Heart right ventricle (tissue), 16 donors: ENCODE measurements at regions not wholly inside any gene's neighbourhood (a gene's known extent, or its start where the extent isn't known, plus 50 kb on each side); places are given as distances from the start of the nearest gene placed in this dataset.
"Not testable (repeated sequence)": the region's sequence is repeated elsewhere in the genome, so short reads cannot be mapped to it uniquely, and the experiment has no call there.

Source experiments
- ATAC-seq, 8 donors: fragments of 200-7000 bp; cut with Tn5 transposase; one replicate each; pipeline ENCODE4 v1.9.1; 2020; ENCODE audit warnings: mild to moderate bottlenecking in 8 of 8, moderate library complexity in 8 of 8, moderate number of reproducible peaks in 1 of 8
- DNase-seq, 2 donors: peaks; one replicate each; pipeline ENCODE4 v3.0.0-alpha.2; 2020
- H3K27ac ChIP-seq, 10 donors: fragments of 200-600 bp; sonication (generic) in 2 of 10; one replicate each; pipeline versions ENCODE4 v1.5.0 to v1.8.0; 2020 to 2022; ENCODE audit warnings: mild to moderate bottlenecking in 3 of 10
- H3K27me3 ChIP-seq, 7 donors: fragments of 200-600 bp; one replicate each; pipeline ENCODE4 v1.8.0; 2021 to 2022; ENCODE audit warnings: mild to moderate bottlenecking in 2 of 7
- H3K36me3 ChIP-seq, 9 donors: fragments of 200-600 bp; sonication (generic) in 1 of 9; one replicate each; pipeline versions ENCODE4 v1.5.0 to v1.8.0; 2020 to 2022; ENCODE audit warnings: mild to moderate bottlenecking in 2 of 9
- H3K4me1 ChIP-seq, 9 donors: fragments of 200-600 bp; sonication (generic) in 1 of 9; one replicate each; pipeline versions ENCODE4 v1.5.0 to v1.8.0; 2020 to 2022; ENCODE audit warnings: mild to moderate bottlenecking in 4 of 9
- H3K4me3 ChIP-seq, 10 donors: fragments of 200-600 bp; sonication (generic) in 2 of 10; one replicate each; pipeline versions ENCODE4 v1.5.0 to v1.8.0; 2020 to 2022; ENCODE audit warnings: mild to moderate bottlenecking in 7 of 10, moderate library complexity in 2 of 10
- H3K9me3 ChIP-seq, 11 donors: fragments of 200-600 bp in 10 of 11; sonication (generic) in 2 of 11; one replicate each; pipeline versions ENCODE4 v1.5.0 to v1.8.0; 2013 to 2022; ENCODE audit warnings: mild to moderate bottlenecking in 2 of 11, control low read depth in 1 of 11, moderate library complexity in 1 of 11
- WGBS, 2 donors: extraction: QIAGEN DNeasy Blood & Tissue Kit; methylation state at CpG; one replicate each; pipeline ENCODE4 v1.1.7; 2013; ENCODE audit warnings: inconsistent platforms in 1 of 2; 5-methylcytosine and 5-hydroxymethylcytosine counted together
- intact Hi-C, 10 donors: fragments of 100-400 bp; cut with DNase I; formaldehyde crosslinking; loops; one replicate each; pipeline versions ENCODE4 v1.11.1 to v1.14.2; 2022
- TF ChIP-seq, protein P1 (sequence below), 9 donors: fragments of 200-600 bp; sonication (generic) in 2 of 9; IDR thresholded peaks; one replicate each; pipeline versions ENCODE4 v1.5.0 to v1.8.0; 2021 to 2022; ENCODE audit warnings: antibody characterized with exemption in 9 of 9, mild to moderate bottlenecking in 5 of 9, moderate library complexity in 1 of 9
- donor health status: Arrhythmogenic right ventricular cardiomyopathy.
- donor health status: ischemic (EF 13 %, LVEDD 7.1; RV severe dilation, severe dysfunction).
- donor health status: healthy with polysubstance abuse.
- donor health status: DM: no; HTN: yes; CAD: no.
- donor health status: DM: no; HTN: no; CAD: no.
- donor health status: ischemic (EF 25% LVEDD 6.9; RV normal size, moderate dysfunction).
- donor health status: ischemic (EF 25% LVEDD 5.7; RV mildly dilated, moderate dysfunction).
- donor health status: healthy.
- donor health status: DM: yes; HTN: yes; CAD: no.
- donor health status: Ischemic cardiomyopathy.
- donor health status: ischemic (EF 35%, LVEDD 5.7; RV mildly dilated, moderate dysfunction).
- donor health status: nonischemic (EF 11% LVEDD 7.7; RV severe dilation, severe dysfunction).
- donor health status: DM: yes; HTN: yes; CAD: no.
- donor health status: PGD.
- donor health status: ischemic (EF 29% LVEDD 5.4; RV normal size, mild dysfunction).
- donor health status: nonischemic (EF 23%, LVEDD 6.1; RV moderate dilation, normal function).

- Histone ChIP-seq H3K27me3 (no peaks in the 10 kb centered on the region), H3K4me1 (no peaks in the 10 kb centered on the region), H3K27ac (no peak overlapping the region), H3K9me3 (peaks cover 0 to 18% (median 0%) of the 10 kb centered on the region in 11 donors), H3K36me3 (no peaks in the 10 kb centered on the region), H3K4me3 (no peak overlapping the region)
- DNase-seq (no peak), ATAC-seq (no peak)
- TF ChIP-seq, protein P1, sequence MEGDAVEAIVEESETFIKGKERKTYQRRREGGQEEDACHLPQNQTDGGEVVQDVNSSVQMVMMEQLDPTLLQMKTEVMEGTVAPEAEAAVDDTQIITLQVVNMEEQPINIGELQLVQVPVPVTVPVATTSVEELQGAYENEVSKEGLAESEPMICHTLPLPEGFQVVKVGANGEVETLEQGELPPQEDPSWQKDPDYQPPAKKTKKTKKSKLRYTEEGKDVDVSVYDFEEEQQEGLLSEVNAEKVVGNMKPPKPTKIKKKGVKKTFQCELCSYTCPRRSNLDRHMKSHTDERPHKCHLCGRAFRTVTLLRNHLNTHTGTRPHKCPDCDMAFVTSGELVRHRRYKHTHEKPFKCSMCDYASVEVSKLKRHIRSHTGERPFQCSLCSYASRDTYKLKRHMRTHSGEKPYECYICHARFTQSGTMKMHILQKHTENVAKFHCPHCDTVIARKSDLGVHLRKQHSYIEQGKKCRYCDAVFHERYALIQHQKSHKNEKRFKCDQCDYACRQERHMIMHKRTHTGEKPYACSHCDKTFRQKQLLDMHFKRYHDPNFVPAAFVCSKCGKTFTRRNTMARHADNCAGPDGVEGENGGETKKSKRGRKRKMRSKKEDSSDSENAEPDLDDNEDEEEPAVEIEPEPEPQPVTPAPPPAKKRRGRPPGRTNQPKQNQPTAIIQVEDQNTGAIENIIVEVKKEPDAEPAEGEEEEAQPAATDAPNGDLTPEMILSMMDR (IDR thresholded peaks at IDR 0.05), result no peak
- intact Hi-C loops, result no loop called here
- 62 to 71% methylated on average over 3 of the region's 3 CpGs for WGBS, 2 donors
Observed at GRCh38 chr16:59971264-59971663, 1237.1 kb upstream of the GOT2 start.

DNA sequence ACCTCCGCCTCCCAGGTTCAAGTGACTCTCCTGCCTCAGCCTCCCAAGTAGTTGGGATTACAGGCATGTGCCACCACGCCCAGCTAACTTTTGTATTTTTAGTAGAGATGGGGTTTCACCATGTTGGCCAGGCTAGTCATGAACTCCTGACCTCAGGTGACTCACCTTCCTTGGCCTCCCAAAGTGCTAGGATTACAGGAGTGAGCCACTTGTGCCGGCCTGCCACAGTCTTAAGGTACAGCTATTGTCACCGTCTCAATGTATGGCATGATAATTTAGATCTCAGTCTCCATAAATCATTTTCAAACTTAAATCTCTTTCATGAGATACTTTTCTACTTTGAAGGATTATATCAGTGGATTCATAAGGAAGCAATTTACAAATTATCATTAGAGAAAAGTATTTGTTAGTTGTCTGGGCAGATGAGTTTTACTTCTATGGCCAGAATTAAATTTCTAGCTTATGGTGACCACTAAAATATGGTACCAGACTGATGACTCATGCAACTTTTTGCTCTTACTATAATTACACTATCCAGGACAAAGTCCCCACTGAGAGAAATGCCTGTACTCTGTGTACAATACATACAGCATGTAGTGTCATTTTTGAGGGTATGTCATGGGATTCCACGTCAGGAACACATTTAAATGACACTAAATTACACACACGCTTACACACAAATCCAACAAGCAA, 1230.3 kb upstream of the GOT2 start:
- ATAC-seq, result no peak
- intact Hi-C loops, result no loop called here
- Histone ChIP-seq H3K9me3 (peaks cover 0 to 16% (median 0%) of the 10 kb centered on the region in 11 donors), H3K4me3 (no peak overlapping the region), H3K36me3 (no peaks in the 10 kb centered on the region), H3K4me1 (no peaks in the 10 kb centered on the region), H3K27ac (no peak overlapping the region), H3K27me3 (no peaks in the 10 kb centered on the region)
- DNase-seq, result no peak
- TF ChIP-seq, protein P1 (IDR thresholded peaks at IDR 0.05), result no peak
- 88 to 89% methylated on average over 6 of the region's 6 CpGs for WGBS, 2 donors

- no peaks in the 10 kb centered on the region for H3K27me3 ChIP-seq
- H3K4me3 ChIP-seq, result no peak overlapping the region
- DNase-seq (no peak), ATAC-seq (no peak)
- no peak overlapping the region for H3K27ac ChIP-seq
- TF ChIP-seq, protein P1 (IDR thresholded peaks at IDR 0.05), result no peak
- H3K36me3 ChIP-seq, result no peaks in the 10 kb centered on the region
- H3K9me3 ChIP-seq, result peaks cover 0 to 26% (median 0%) of the 10 kb centered on the region in 11 donors
- intact Hi-C loops, result no loop called here
- WGBS, 2 donors, result 84 to 85% methylated on average over 3 of the region's 3 CpGs
- H3K4me1 ChIP-seq, result no peaks in the 10 kb centered on the region
Observed at GRCh38 chr16:59959311-59959710, 1225.2 kb upstream of the GOT2 start.

GRCh38 chr16:59950431-59950830, 1216.3 kb upstream of the GOT2 start:
- H3K27ac ChIP-seq, result no peak overlapping the region
- H3K36me3 ChIP-seq, result no peaks in the 10 kb centered on the region
- intact Hi-C loops, result no loop called here
- no peaks in the 10 kb centered on the region for H3K4me1 ChIP-seq
- H3K9me3 ChIP-seq, result peaks cover 0 to 32% (median 5%) of the 10 kb centered on the region in 11 donors
- DNase-seq (no peak), ATAC-seq (no peak)
- H3K4me3 ChIP-seq, result no peak overlapping the region
- H3K27me3 ChIP-seq, result no peaks in the 10 kb centered on the region
- TF ChIP-seq, protein P1 (IDR thresholded peaks at IDR 0.05), result no peak
- 75 to 81% methylated on average over 2 of the region's 2 CpGs for WGBS, 2 donors

DNA sequence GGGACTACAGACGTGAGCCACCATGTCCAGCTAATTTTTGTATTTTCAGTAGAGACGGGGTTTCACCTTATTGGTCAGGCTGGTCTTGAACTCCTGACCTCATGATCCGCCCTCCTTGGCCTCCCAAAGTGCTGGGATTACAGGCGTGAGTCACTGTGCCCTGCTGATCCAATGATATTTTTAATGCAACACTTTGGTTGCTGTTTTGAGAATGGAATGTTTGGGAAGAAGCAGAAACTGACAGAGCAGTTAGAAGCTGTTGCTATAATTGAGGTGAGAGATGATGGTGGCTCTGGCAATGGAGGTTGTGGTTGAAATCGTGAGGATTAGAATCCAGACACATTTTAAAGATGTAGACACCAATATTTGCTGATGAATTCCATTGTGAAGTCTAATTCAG, 1209.9 kb upstream of the GOT2 start:
- H3K36me3 ChIP-seq, H3K4me3 ChIP-seq, ATAC-seq, intact Hi-C loops, H3K27ac ChIP-seq, DNase-seq, H3K4me1 ChIP-seq, H3K27me3 ChIP-seq: not testable (repeated sequence)
- whole genome bisulfite sequencing, 2 donors, result 62 to 67% methylated on average over 5 of the region's 5 CpGs
- H3K9me3 ChIP-seq, result peaks cover 0 to 35% (median 5%) of the 10 kb centered on the region in 11 donors
